Pancreas (tissue), 10 donors: ENCODE measurements at regions not wholly inside any gene's neighbourhood (a gene's known extent, or its start where the extent isn't known, plus 50 kb on each side); places are given as distances from the start of the nearest gene placed in this dataset.

Experiments
- ATAC-seq, 4 donors: fragments of 200-7000 bp; cut with Tn5 transposase; one replicate each; pipeline versions ENCODE4 v1.8.0 to v1.9.1; 2020; ENCODE audit warnings: mild to moderate bottlenecking in 4 of 4, moderate library complexity in 4 of 4
- DNase-seq, 6 donors: peaks; one replicate each; pipeline ENCODE4 v3.0.0-alpha.2; 2020
- FAIRE-seq: peaks from 2 replicates; lab custom pipeline; 2012; peaks lifted over from hg19 to GRCh38; lab: Jason Lieb, UNC
- H3K27ac ChIP-seq, 4 donors: fragments of 200-600 bp; sonication (generic); 1 replicate in 3 of 4; 2 replicates in 1 of 4; pipeline versions ENCODE4 v1.5.0 to v1.8.0; 2020
- H3K27me3 ChIP-seq, 4 donors: fragments of 200-600 bp; one replicate each; pipeline ENCODE4 v1.8.0; 2021
- H3K36me3 ChIP-seq, 3 donors: fragments of 200-600 bp; sonication (generic) in 1 of 3; one replicate each; pipeline versions ENCODE4 v1.5.0 to v1.8.0; 2020 to 2021
- H3K4me1 ChIP-seq, 3 donors: fragments of 200-600 bp; one replicate each; pipeline ENCODE4 v1.8.0; 2021
- H3K4me3 ChIP-seq, 4 donors: fragments of 200-600 bp; sonication (generic) in 2 of 4; one replicate each; pipeline versions ENCODE4 v1.5.0 to v1.8.0; 2020 to 2021
- H3K9me3 ChIP-seq, 4 donors: fragments of 200-600 bp; one replicate each; pipeline ENCODE4 v1.8.0; 2021
- CTCF ChIP-seq, 4 donors: fragments of 200-600 bp; sonication (generic) in 3 of 4; IDR thresholded peaks; one replicate each; pipeline versions ENCODE4 v1.5.0 to v1.8.0; 2021; ENCODE audit warnings: antibody characterized with exemption in 4 of 4
- WGBS, 2 donors: extraction: QIAGEN DNeasy Blood & Tissue Kit; methylation state at CpG; one replicate each; pipeline ENCODE4 v1.1.7; 2013; 5-methylcytosine and 5-hydroxymethylcytosine counted together
- intact Hi-C, 3 donors: fragments of 100-400 bp; cut with DNase I; formaldehyde crosslinking; loops; one replicate each; pipeline versions ENCODE4 v1.11.1 to v1.14.2; 2022
- donor health status: healthy with polysubstance abuse.
- donor health status: DM: no; HTN: no; CAD: no; lungs with moderate emphysema.
- donor health status: DM: no; HTN: no; CAD: no.
- donor health status: control.
- donor health status: control.
- donor health status: Bipolar disorder and iron deficiency.
- donor health status: DM: yes; HTN: yes; CAD: no.
- donor health status: DM: no; HTN: no; CAD: no.
- donor health status: DM: no; HTN: no; CAD: no.
- donor health status: DM: yes; HTN: yes; CAD: no.

GRCh38 chr15:94770199-94770598 is 538.8 kb downstream of the MCTP2 start:
- Histone ChIP-seq H3K36me3 (no peaks in the 10 kb centered on the region), H3K27me3 (no peaks in the 10 kb centered on the region), H3K27ac (no peak overlapping the region), H3K4me3 (no peak overlapping the region), H3K4me1 (no peaks in the 10 kb centered on the region), H3K9me3 (no peaks in the 10 kb centered on the region)
- no peak for TF ChIP-seq CTCF (IDR thresholded peaks at IDR 0.05)
- no peak for DNase-seq
- FAIRE-seq: no peak
- ATAC-seq: no peak
- 82 to 87% methylated on average over 10 of the region's 10 CpGs for WGBS, 2 donors
- intact Hi-C loops: no loop called here

- ATAC-seq: no peak
- FAIRE-seq: no peak
- no peaks in the 10 kb centered on the region for H3K27me3 ChIP-seq
These were observed 545.7 kb downstream of the MCTP2 start for GRCh38 chr15:94777037-94777436.

GRCh38 chr15:94778840-94779239 is 547.5 kb downstream of the MCTP2 start:
- ATAC-seq (no peak), DNase-seq (no peak), FAIRE-seq (no peak)
- intact Hi-C loops: no loop called here
- no peak overlapping the region for H3K27ac ChIP-seq
- H3K4me1 ChIP-seq: no peaks in the 10 kb centered on the region
- no peaks in the 10 kb centered on the region for H3K36me3 ChIP-seq
- H3K27me3 ChIP-seq: no peaks in the 10 kb centered on the region
- H3K4me3 ChIP-seq: no peak overlapping the region
- TF ChIP-seq CTCF (IDR thresholded peaks at IDR 0.05): no peak
- H3K9me3 ChIP-seq: no peaks in the 10 kb centered on the region

More at GRCh38 chr15:94777037-94777436, 545.7 kb downstream of the MCTP2 start:
- H3K4me1 ChIP-seq: no peaks in the 10 kb centered on the region
- DNase-seq: no peak
- H3K9me3 ChIP-seq: no peaks in the 10 kb centered on the region
- no peak overlapping the region for H3K27ac ChIP-seq
- no peak for TF ChIP-seq CTCF (IDR thresholded peaks at IDR 0.05)
- WGBS, 2 donors: 46 to 49% methylated on average over 1 of the region's 1 CpG
- intact Hi-C loops: no loop called here
- H3K36me3 ChIP-seq: no peaks in the 10 kb centered on the region
- no peak overlapping the region for H3K4me3 ChIP-seq

GRCh38 chr15:94780166-94780565 is 548.8 kb downstream of the MCTP2 start:
- no peak for FAIRE-seq
- Histone ChIP-seq H3K27me3 (no peaks in the 10 kb centered on the region), H3K27ac (no peak overlapping the region), H3K4me3 (no peak overlapping the region), H3K4me1 (no peaks in the 10 kb centered on the region), H3K36me3 (no peaks in the 10 kb centered on the region), H3K9me3 (no peaks in the 10 kb centered on the region)
- TF ChIP-seq CTCF (IDR thresholded peaks at IDR 0.05): no peak
- intact Hi-C loops: no loop called here
- ATAC-seq: no peak
- DNase-seq: no peak
- WGBS, 2 donors: 56 to 84% methylated on average over 4 of the region's 4 CpGs

- H3K9me3 ChIP-seq: no peaks in the 10 kb centered on the region
- WGBS, 2 donors: 69 to 81% methylated on average over 2 of the region's 2 CpGs
- no peak for TF ChIP-seq CTCF (IDR thresholded peaks at IDR 0.05)
- H3K4me1 ChIP-seq: no peaks in the 10 kb centered on the region
- H3K4me3 ChIP-seq: no peak overlapping the region
- no peaks in the 10 kb centered on the region for H3K27me3 ChIP-seq
- DNase-seq: no peak
- ATAC-seq: no peak
- intact Hi-C loops: no loop called here
- no peak for FAIRE-seq
- no peaks in the 10 kb centered on the region for H3K36me3 ChIP-seq
- no peak overlapping the region for H3K27ac ChIP-seq
These were observed 553.7 kb downstream of the MCTP2 start for GRCh38 chr15:94785091-94785490.
